ENCODE measurements at regions not wholly inside any gene's neighbourhood (a gene's known extent, or its start where the extent isn't known, plus 50 kb on each side); places are given as distances from the start of the nearest gene placed in this dataset.
A peak's percentile ranks its signal among the peaks of the same experiment; 100 is the strongest.

- no peak for DNase-seq (ENCODE audit: low read depth in 2 of 3, low spot score in 1 of 3)
Observed at GRCh38 chr22:22744412-22745224, 100.2 kb downstream of the GGTLC2 start.

- DNase-seq (ENCODE audit: low read depth in 2 of 3, low spot score in 1 of 3): peak in 2 of 3 donors; percentile 18 to 23
Observed at GRCh38 chr22:22745225-22746060, 101.0 kb downstream of the GGTLC2 start.

GRCh38 chr22:22746061-22746962 lies 101.9 kb downstream of the GGTLC2 start:
- DNase-seq (ENCODE audit: low read depth in 2 of 3, low spot score in 1 of 3): no peak

- DNase-seq (ENCODE audit: low read depth in 2 of 3, low spot score in 1 of 3): no peak
Observed at GRCh38 chr22:22746963-22747933, 102.8 kb downstream of the GGTLC2 start.

- peak in 2 of 3 donors; percentile 12 to 36 for DNase-seq (ENCODE audit: low read depth in 2 of 3, low spot score in 1 of 3)
Observed at GRCh38 chr22:22748297-22748743, 103.9 kb downstream of the GGTLC2 start.

GRCh38 chr22:22748756-22749155 lies 104.3 kb downstream of the GGTLC2 start:
- DNase-seq (ENCODE audit: low read depth in 2 of 3, low spot score in 1 of 3): no peak

GRCh38 chr22:22749167-22749758 lies 104.8 kb downstream of the GGTLC2 start:
- DNase-seq (ENCODE audit: low read depth in 2 of 3, low spot score in 1 of 3): no peak

GRCh38 chr22:22750335-22751042 lies 106.1 kb downstream of the GGTLC2 start:
- no peak for DNase-seq (ENCODE audit: low read depth in 2 of 3, low spot score in 1 of 3)

GRCh38 chr22:22751043-22751603 lies 106.7 kb downstream of the GGTLC2 start:
- DNase-seq (ENCODE audit: low read depth in 2 of 3, low spot score in 1 of 3): no peak

GRCh38 chr22:22752199-22752555 lies 107.8 kb downstream of the GGTLC2 start:
- no peak for DNase-seq (ENCODE audit: low read depth in 2 of 3, low spot score in 1 of 3)

GRCh38 chr22:22752556-22753477 lies 108.4 kb downstream of the GGTLC2 start:
- DNase-seq (ENCODE audit: low read depth in 2 of 3, low spot score in 1 of 3): no peak

GRCh38 chr22:22753526-22754267 lies 109.3 kb downstream of the GGTLC2 start:
- DNase-seq (ENCODE audit: low read depth in 2 of 3, low spot score in 1 of 3): peak; percentile 61 to 73 (median 68)

GRCh38 chr22:22754268-22754657 lies 109.8 kb downstream of the GGTLC2 start:
- no peak for DNase-seq (ENCODE audit: low read depth in 2 of 3, low spot score in 1 of 3)

- no peak for DNase-seq (ENCODE audit: low read depth in 2 of 3, low spot score in 1 of 3)
Observed at GRCh38 chr22:22754961-22755777, 110.8 kb downstream of the GGTLC2 start.

- no peak for DNase-seq (ENCODE audit: low read depth in 2 of 3, low spot score in 1 of 3)
Observed at GRCh38 chr22:22755778-22756100, 111.3 kb downstream of the GGTLC2 start.

- no peak for DNase-seq (ENCODE audit: low read depth in 2 of 3, low spot score in 1 of 3)
Observed at GRCh38 chr22:22756109-22756508, 111.7 kb downstream of the GGTLC2 start.

All from stimulated activated CD4-positive, alpha-beta T cell treated with anti-CD3 and anti-CD28 coated beads, Interleukin-12 subunit alpha, Interleukin-12 subunit beta, amount 100 ng/mL, for 48 hours (primary cell).